ENCODE measurements at regions not wholly inside any gene's neighbourhood (a gene's known extent, or its start where the extent isn't known, plus 50 kb on each side); places are given as distances from the start of the nearest gene placed in this dataset.

- Histone ChIP-seq H3K4me1 (peaks cover 0 to 12% (median 3%) of the 10 kb centered on the region in 4 donors), H3K27me3 (no peaks in the 10 kb centered on the region), H3K36me3 (no peaks in the 10 kb centered on the region), H3K4me3 (no peak overlapping the region), H3K9me3 (no peaks in the 10 kb centered on the region), H3K27ac (no peak overlapping the region)
- TF ChIP-seq POLR2A (IDR thresholded peaks at IDR 0.05) (no peak), EP300 (IDR thresholded peaks at IDR 0.05) (no peak)
- TF ChIP-seq, protein P1, sequence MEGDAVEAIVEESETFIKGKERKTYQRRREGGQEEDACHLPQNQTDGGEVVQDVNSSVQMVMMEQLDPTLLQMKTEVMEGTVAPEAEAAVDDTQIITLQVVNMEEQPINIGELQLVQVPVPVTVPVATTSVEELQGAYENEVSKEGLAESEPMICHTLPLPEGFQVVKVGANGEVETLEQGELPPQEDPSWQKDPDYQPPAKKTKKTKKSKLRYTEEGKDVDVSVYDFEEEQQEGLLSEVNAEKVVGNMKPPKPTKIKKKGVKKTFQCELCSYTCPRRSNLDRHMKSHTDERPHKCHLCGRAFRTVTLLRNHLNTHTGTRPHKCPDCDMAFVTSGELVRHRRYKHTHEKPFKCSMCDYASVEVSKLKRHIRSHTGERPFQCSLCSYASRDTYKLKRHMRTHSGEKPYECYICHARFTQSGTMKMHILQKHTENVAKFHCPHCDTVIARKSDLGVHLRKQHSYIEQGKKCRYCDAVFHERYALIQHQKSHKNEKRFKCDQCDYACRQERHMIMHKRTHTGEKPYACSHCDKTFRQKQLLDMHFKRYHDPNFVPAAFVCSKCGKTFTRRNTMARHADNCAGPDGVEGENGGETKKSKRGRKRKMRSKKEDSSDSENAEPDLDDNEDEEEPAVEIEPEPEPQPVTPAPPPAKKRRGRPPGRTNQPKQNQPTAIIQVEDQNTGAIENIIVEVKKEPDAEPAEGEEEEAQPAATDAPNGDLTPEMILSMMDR (IDR thresholded peaks at IDR 0.05) = no peak
- 84 to 99% methylated on average over 4 of the region's 4 CpGs for WGBS, 2 donors
- no peak for DNase-seq (ENCODE audit: low spot score in 2 of 2)
Measured at GRCh38 chr3:72601983-72602750, 246.1 kb downstream of the SHQ1 start.

- Histone ChIP-seq H3K4me1 (peaks cover 0 to 12% (median 3%) of the 10 kb centered on the region in 4 donors), H3K36me3 (no peaks in the 10 kb centered on the region), H3K4me3 (no peak overlapping the region), H3K27ac (no peak overlapping the region), H3K27me3 (no peaks in the 10 kb centered on the region), H3K9me3 (no peaks in the 10 kb centered on the region)
- no peak for DNase-seq (ENCODE audit: low spot score in 2 of 2)
- TF ChIP-seq, protein P1 (IDR thresholded peaks at IDR 0.05) = no peak
- TF ChIP-seq EP300 (IDR thresholded peaks at IDR 0.05) (no peak), POLR2A (IDR thresholded peaks at IDR 0.05) (no peak)
- 81 to 85% methylated on average over 5 of the region's 5 CpGs for WGBS, 2 donors
Measured at GRCh38 chr3:72601060-72601459, 247.2 kb downstream of the SHQ1 start.

DNA sequence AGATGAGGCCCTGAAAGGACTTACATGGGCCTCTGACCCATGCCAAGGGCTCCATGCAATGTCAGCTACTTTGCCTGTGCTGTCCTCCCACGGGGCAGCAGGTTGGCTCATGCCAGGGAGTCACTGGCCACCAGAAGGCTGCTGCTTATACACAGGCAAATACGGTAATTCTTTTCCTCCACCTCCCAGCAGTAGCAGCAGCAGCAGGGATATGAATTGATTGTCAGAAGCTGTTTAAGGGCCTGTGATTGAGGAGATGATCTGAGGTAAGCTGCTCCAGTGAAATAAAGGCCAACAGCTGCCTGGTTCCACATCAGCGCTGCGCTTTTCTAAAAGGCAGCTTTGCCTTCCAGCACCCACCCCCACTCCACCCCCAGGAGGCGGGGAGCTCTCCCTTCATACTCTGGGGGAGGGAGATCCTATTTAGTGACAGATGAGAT is 250.5 kb downstream of the SHQ1 start:
- Histone ChIP-seq H3K9me3 (no peaks in the 10 kb centered on the region), H3K4me1 (peaks cover 0 to 29% (median 10%) of the 10 kb centered on the region in 4 donors), H3K27me3 (no peaks in the 10 kb centered on the region), H3K4me3 (no peak overlapping the region), H3K27ac (no peak overlapping the region), H3K36me3 (no peaks in the 10 kb centered on the region)
- 38 to 48% methylated on average over 5 of the region's 5 CpGs for WGBS, 2 donors
- DNase-seq (ENCODE audit: low spot score in 2 of 2) = no peak
- TF ChIP-seq, protein P1 (IDR thresholded peaks at IDR 0.05) = no peak
- TF ChIP-seq POLR2A (IDR thresholded peaks at IDR 0.05) (no peak), EP300 (IDR thresholded peaks at IDR 0.05) (no peak)

DNA sequence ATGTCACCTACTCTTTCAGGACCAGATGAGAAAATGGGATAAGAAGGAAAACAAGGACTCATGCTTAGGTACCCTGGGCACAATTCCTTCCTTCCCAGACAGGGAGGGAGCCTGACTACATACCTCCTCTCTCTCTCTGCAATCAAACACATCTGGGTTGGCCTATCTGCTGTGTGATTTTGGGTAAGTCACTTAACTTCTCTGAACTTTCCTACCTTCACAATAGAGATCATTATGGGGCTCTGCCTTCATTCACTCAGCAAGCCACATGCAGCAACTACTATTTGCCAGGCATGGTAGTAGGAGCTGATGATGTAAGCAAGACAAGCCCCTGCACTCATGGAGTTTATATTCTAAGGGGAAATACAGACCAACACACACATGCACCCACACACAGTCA is 251.2 kb downstream of the SHQ1 start:
- TF ChIP-seq, protein P1 (IDR thresholded peaks at IDR 0.05) = no peak
- no peak for TF ChIP-seq EP300 (IDR thresholded peaks at IDR 0.05)
- no peak for TF ChIP-seq POLR2A (IDR thresholded peaks at IDR 0.05)
- Histone ChIP-seq H3K4me3 (no peak overlapping the region), H3K4me1 (peaks cover 0 to 37% (median 15%) of the 10 kb centered on the region in 4 donors), H3K9me3 (no peaks in the 10 kb centered on the region), H3K27ac (no peak overlapping the region), H3K36me3 (no peaks in the 10 kb centered on the region), H3K27me3 (no peaks in the 10 kb centered on the region)
- no peak for DNase-seq (ENCODE audit: low spot score in 2 of 2)

DNA sequence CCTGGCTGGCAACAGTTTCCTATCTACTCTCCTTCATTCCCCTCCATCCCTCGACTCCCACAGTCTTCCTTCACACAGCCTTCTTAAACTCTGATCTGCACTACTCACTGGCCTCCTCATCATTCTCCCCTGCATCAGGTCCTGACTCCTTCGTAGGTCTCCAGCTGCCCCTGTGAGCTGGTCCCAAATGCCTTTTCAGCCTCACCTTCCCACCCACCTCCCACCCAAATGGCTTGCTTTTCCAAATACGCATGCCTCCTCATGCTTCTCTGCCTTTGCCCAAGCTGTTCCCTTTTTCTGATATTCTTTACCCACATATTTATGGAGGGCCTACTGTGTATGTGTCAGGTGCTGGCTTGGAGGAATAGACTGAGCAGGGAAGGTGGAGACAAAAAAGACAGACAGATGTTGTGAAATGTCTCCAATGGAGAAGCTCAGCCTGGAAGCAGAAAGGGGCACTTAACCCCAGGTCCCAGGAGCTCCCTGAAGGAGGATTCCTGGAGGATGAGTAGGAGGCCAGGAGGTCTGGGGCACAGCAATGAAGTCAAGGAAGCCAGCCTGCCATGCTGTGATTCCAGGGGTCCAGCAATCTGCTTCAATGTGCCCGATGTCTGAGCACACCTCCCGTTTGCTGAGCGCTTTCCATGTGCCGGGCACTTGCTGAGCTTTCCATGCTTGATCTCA is 252.2 kb downstream of the SHQ1 start:
- no peak for DNase-seq (ENCODE audit: low spot score in 2 of 2)
- TF ChIP-seq, protein P1 (IDR thresholded peaks at IDR 0.05) = no peak
- TF ChIP-seq POLR2A (IDR thresholded peaks at IDR 0.05) (no peak), EP300 (IDR thresholded peaks at IDR 0.05) (no peak)
- 91 to 92% methylated on average over 7 of the region's 7 CpGs for WGBS, 2 donors

More for the DNA sequence above, 252.2 kb downstream of the SHQ1 start:
- H3K4me1 ChIP-seq = peaks cover 0 to 46% (median 19%) of the 10 kb centered on the region in 4 donors
- H3K4me3 ChIP-seq = no peak overlapping the region
- H3K27ac ChIP-seq = no peak overlapping the region
- no peaks in the 10 kb centered on the region for H3K9me3 ChIP-seq
- no peaks in the 10 kb centered on the region for H3K27me3 ChIP-seq
- H3K36me3 ChIP-seq = no peaks in the 10 kb centered on the region
